Prostate gland (tissue), 2 donors: ENCODE measurements at regions not wholly inside any gene's neighbourhood (a gene's known extent, or its start where the extent isn't known, plus 50 kb on each side); places are given as distances from the start of the nearest gene placed in this dataset.

Source experiments
- POLR2AphosphoS5 ChIP-seq: sonication (generic); formaldehyde crosslinking; IDR thresholded peaks from one replicate; pipeline ENCODE4 v1.6.1; 2017; ENCODE audit warnings: antibody characterized with exemption
- TF ChIP-seq, protein P1 (sequence below), 4 experiments: fragments of 200-600 bp in 2 of 4; fragments of 450-650 bp in 2 of 4; sonication (generic) in 2 of 4; IDR thresholded peaks; 1 replicate in 3 of 4; 2 replicates in 1 of 4; pipeline ENCODE4 v1.5.1; 2016 to 2019; ENCODE audit warnings: antibody characterized with exemption in 4 of 4, mild to moderate bottlenecking in 2 of 4, moderate library complexity in 2 of 4

DNA sequence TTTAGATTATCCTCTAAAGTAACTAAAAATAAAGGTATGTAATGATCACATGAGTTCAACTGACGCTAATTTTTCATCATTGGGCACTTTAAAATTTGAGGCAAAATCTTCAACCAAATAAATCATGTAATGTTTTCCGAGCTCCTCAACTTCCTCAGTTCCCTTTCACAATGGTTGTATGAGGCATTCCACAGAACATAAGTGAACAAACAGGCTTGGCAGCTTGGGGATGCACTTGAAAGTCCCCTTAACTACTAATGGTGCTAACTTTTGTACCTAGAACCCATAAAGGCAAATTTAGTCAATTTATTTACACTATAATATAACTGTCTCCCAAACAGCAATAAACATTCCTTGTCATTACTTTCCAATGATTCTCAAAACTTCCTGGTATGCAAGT is 1137.9 kb downstream of the ROBO2 start:
- TF ChIP-seq, protein P1, sequence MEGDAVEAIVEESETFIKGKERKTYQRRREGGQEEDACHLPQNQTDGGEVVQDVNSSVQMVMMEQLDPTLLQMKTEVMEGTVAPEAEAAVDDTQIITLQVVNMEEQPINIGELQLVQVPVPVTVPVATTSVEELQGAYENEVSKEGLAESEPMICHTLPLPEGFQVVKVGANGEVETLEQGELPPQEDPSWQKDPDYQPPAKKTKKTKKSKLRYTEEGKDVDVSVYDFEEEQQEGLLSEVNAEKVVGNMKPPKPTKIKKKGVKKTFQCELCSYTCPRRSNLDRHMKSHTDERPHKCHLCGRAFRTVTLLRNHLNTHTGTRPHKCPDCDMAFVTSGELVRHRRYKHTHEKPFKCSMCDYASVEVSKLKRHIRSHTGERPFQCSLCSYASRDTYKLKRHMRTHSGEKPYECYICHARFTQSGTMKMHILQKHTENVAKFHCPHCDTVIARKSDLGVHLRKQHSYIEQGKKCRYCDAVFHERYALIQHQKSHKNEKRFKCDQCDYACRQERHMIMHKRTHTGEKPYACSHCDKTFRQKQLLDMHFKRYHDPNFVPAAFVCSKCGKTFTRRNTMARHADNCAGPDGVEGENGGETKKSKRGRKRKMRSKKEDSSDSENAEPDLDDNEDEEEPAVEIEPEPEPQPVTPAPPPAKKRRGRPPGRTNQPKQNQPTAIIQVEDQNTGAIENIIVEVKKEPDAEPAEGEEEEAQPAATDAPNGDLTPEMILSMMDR (IDR thresholded peaks at IDR 0.05) = no peak
- TF ChIP-seq POLR2AphosphoS5 = no peak
